Cerebellar nuclear complex (tissue), 1 donor: ENCODE measurements at regions not wholly inside any gene's neighbourhood (a gene's known extent, or its start where the extent isn't known, plus 50 kb on each side); places are given as distances from the start of the nearest gene placed in this dataset.

ENCODE experiments used
- DNase-seq, 2 experiments: peaks; one replicate each; lab custom pipeline; 2025; lab: John Stamatoyannopoulos, UW

- DNase-seq = no peak
Measured at GRCh38 chr6:113142671-113143174, 714.4 kb upstream of the MARCKS start.

- no peak for DNase-seq
Measured at GRCh38 chr6:113143206-113143605, 713.9 kb upstream of the MARCKS start.

- DNase-seq = no peak
Measured at GRCh38 chr6:113144117-113144516, 713.0 kb upstream of the MARCKS start.

GRCh38 chr6:113146878-113147277 lies 710.3 kb upstream of the MARCKS start:
- no peak for DNase-seq

GRCh38 chr6:113147544-113147943 lies 709.6 kb upstream of the MARCKS start:
- no peak for DNase-seq

- no peak for DNase-seq
Measured at GRCh38 chr6:113148566-113148965, 708.6 kb upstream of the MARCKS start.

- no peak for DNase-seq
Measured at GRCh38 chr6:113149511-113149910, 707.6 kb upstream of the MARCKS start.

GRCh38 chr6:113160306-113161017 lies 696.7 kb upstream of the MARCKS start:
- DNase-seq = no peak

- no peak for DNase-seq
Measured at GRCh38 chr6:113161018-113161315, 696.2 kb upstream of the MARCKS start.

GRCh38 chr6:113162739-113163138 lies 694.4 kb upstream of the MARCKS start:
- no peak for DNase-seq

- no peak for DNase-seq
Measured at GRCh38 chr6:113168057-113168456, 689.1 kb upstream of the MARCKS start.

- no peak for DNase-seq
Measured at GRCh38 chr6:113169484-113169883, 687.7 kb upstream of the MARCKS start.

- no peak for DNase-seq
Measured at GRCh38 chr6:113170454-113170853, 686.7 kb upstream of the MARCKS start.

- no peak for DNase-seq
Measured at GRCh38 chr6:113171882-113172281, 685.3 kb upstream of the MARCKS start.

- peak in 1 of 2 experiments; percentile 4 for DNase-seq
Measured at GRCh38 chr6:113172531-113172966, 684.6 kb upstream of the MARCKS start.

GRCh38 chr6:113178349-113178748 lies 678.8 kb upstream of the MARCKS start:
- no peak for DNase-seq

GRCh38 chr6:113181164-113181563 lies 676.0 kb upstream of the MARCKS start:
- DNase-seq = no peak

- no peak for DNase-seq
Measured at GRCh38 chr6:113182370-113183141, 674.6 kb upstream of the MARCKS start.

- no peak for DNase-seq
Measured at GRCh38 chr6:113184291-113184690, 672.9 kb upstream of the MARCKS start.

- DNase-seq = no peak
Measured at GRCh38 chr6:113184736-113185135, 672.4 kb upstream of the MARCKS start.

- no peak for DNase-seq
Measured at GRCh38 chr6:113185299-113185698, 671.8 kb upstream of the MARCKS start.

GRCh38 chr6:113187661-113188060 lies 669.5 kb upstream of the MARCKS start:
- no peak for DNase-seq

GRCh38 chr6:113188962-113189361 lies 668.2 kb upstream of the MARCKS start:
- no peak for DNase-seq
